ENCODE measurements at regions not wholly inside any gene's neighbourhood (a gene's known extent, or its start where the extent isn't known, plus 50 kb on each side); places are given as distances from the start of the nearest gene placed in this dataset.

DNA sequence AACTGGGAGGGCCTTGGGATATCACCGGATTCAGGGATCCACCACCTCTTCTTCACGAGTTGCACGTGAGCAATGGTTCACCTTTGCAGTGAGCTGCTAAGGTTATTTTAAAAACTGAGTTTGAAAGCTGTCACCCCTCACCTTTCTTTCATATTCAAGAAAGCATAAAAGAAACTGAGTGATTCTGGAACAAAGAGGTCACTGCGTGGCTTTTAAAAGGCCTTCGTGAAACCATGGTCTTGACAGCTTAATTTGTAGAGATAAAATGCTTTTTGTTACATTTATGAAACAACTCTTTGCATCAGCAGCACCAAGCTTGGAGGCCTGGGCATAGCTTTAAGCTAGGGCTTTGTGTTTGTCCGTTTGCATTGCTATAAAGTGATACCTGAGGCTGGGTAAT is 101.4 kb upstream of the NECTIN1 start:
- TF ChIP-seq, protein P1, sequence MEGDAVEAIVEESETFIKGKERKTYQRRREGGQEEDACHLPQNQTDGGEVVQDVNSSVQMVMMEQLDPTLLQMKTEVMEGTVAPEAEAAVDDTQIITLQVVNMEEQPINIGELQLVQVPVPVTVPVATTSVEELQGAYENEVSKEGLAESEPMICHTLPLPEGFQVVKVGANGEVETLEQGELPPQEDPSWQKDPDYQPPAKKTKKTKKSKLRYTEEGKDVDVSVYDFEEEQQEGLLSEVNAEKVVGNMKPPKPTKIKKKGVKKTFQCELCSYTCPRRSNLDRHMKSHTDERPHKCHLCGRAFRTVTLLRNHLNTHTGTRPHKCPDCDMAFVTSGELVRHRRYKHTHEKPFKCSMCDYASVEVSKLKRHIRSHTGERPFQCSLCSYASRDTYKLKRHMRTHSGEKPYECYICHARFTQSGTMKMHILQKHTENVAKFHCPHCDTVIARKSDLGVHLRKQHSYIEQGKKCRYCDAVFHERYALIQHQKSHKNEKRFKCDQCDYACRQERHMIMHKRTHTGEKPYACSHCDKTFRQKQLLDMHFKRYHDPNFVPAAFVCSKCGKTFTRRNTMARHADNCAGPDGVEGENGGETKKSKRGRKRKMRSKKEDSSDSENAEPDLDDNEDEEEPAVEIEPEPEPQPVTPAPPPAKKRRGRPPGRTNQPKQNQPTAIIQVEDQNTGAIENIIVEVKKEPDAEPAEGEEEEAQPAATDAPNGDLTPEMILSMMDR (IDR thresholded peaks at IDR 0.05; ENCODE audit: low read length): no peak
- no peak for TF ChIP-seq EZH2 (IDR thresholded peaks at IDR 0.05; ENCODE audit: borderline replicate concordance, low read length)

Measured in OCI-LY1 (cell line).